HepG2 (cell line): ENCODE measurements at regions not wholly inside any gene's neighbourhood (a gene's known extent, or its start where the extent isn't known, plus 50 kb on each side); places are given as distances from the start of the nearest gene placed in this dataset.

Experiments
- NFE2L1 ChIP-seq: sonication (generic); formaldehyde crosslinking; IDR thresholded peaks from 2 replicates; pipeline ENCODE4 v1.4.0; 2020; ENCODE audit warnings: missing genetic modification reagents, mild to moderate bottlenecking, borderline replicate concordance
- ZNF24 ChIP-seq: fragments of 450-650 bp; IDR thresholded peaks from 2 replicates; pipeline ENCODE4 v1.6.1; 2017; ENCODE audit warnings: antibody characterized with exemption, mild to moderate bottlenecking
- ZNF33B ChIP-seq: sonication (generic); formaldehyde crosslinking; IDR thresholded peaks from 2 replicates; pipeline ENCODE4 v1.5.1; 2020; ENCODE audit warnings: mild to moderate bottlenecking, missing genetic modification reagents

DNA sequence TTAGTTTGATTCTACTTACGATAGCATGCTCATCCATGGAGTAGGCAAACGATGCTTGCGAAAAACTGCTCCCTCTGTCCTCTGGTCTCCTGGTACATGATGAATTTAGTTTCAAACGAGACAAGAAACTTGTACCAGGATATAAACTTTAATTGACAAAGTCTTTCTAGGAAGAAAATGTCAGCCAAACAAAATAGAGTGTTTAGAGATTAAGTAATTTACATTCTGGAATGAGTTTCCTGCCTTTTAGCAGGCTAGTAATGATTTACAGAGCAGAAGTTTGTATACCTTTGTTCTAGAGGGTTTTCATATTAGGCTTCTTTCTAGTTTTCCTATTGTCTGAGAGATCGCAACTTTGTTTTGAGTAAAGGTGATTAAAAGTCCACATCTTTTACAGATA is 206.9 kb downstream of the RPL10L start:
- TF ChIP-seq ZNF33B (CRISPR knock-in tag) (no peak), ZNF24 (no peak), NFE2L1 (CRISPR knock-in tag) (no peak)
